Psoas muscle (tissue), 7 donors: ENCODE measurements at regions not wholly inside any gene's neighbourhood (a gene's known extent, or its start where the extent isn't known, plus 50 kb on each side); places are given as distances from the start of the nearest gene placed in this dataset.

Source experiments
- ATAC-seq, 4 donors: fragments of 200-7000 bp; cut with Tn5 transposase; one replicate each; pipeline ENCODE4 v1.9.1; 2020; ENCODE audit warnings: moderate library complexity in 3 of 4, mild to moderate bottlenecking in 2 of 4
- DNase-seq, 2 donors: peaks; one replicate each; pipeline ENCODE4 v3.0.0-alpha.2; 2020
- H3K27ac ChIP-seq: fragments of 200-600 bp; one replicate; pipeline ENCODE4 v1.8.0; 2022
- H3K27me3 ChIP-seq, 3 donors: fragments of 200-600 bp in 1 of 3; one replicate each; pipeline versions ENCODE4 v1.6.1 to v1.8.0; 2013 to 2022; ENCODE audit warnings: low read length in 2 of 3, mild to moderate bottlenecking in 2 of 3, moderate library complexity in 1 of 3; ENCODE audit not compliant: insufficient read depth in 3 of 3
- H3K36me3 ChIP-seq, 2 donors: fragments of 200-600 bp in 1 of 2; one replicate each; pipeline versions ENCODE4 v1.6.1 to v1.8.0; 2013 to 2022; ENCODE audit warnings: low read depth in 1 of 2, mild to moderate bottlenecking in 1 of 2, moderate library complexity in 1 of 2; ENCODE audit not compliant: insufficient read depth in 1 of 2
- H3K4me1 ChIP-seq: fragments of 200-600 bp; one replicate; pipeline ENCODE4 v1.8.0; 2022
- H3K4me3 ChIP-seq: fragments of 200-600 bp; one replicate; pipeline ENCODE4 v1.8.0; 2022; ENCODE audit warnings: mild to moderate bottlenecking
- H3K9me3 ChIP-seq: fragments of 200-600 bp; one replicate; pipeline ENCODE4 v1.8.0; 2022
- WGBS, 3 donors: extraction: QIAGEN DNeasy Blood & Tissue Kit; methylation state at CpG; one replicate each; pipeline versions ENCODE4 v1.1.6 to v1.1.7; 2013; 5-methylcytosine and 5-hydroxymethylcytosine counted together
- intact Hi-C, 2 donors: fragments of 100-400 bp; cut with DNase I; formaldehyde crosslinking; loops; one replicate each; pipeline versions ENCODE4 v1.11.0 to v1.14.2; 2022
- TF ChIP-seq, protein P1 (sequence below): fragments of 200-600 bp; IDR thresholded peaks from one replicate; pipeline ENCODE4 v1.8.0; 2022; ENCODE audit warnings: antibody characterized with exemption
- donor health status: healthy with polysubstance abuse.
- donor health status: DM: no; HTN: no; CAD: no; lungs with moderate emphysema.
- donor health status: Bipolar disorder and iron deficiency.
- donor health status: healthy.
- donor health status: DM: yes; HTN: yes; CAD: no.
- donor health status: DM: no; HTN: no; CAD: no.
- donor health status: DM: yes; HTN: yes; CAD: no.

DNA sequence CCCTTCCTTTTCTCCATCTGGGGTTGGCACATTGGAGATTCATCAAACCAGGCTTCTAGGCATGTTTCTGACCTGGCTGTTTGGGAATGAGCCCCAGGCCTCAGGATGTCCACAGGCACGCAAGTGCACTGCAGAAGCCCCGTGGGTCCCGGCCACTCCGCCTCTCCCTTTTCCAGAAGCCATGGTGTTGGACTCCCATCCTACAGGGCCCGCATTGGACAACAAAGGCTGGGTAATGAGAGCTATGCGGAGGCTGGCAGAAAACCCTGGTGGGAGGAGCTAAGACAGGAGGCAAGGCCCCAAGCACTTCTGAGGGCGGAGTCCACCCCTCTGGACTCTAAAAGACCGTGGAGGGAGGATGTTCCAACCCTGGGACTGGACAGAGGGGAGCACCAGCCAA, 160.6 kb downstream of the OLFM1 start:
- DNase-seq (peak; percentile 1 to 26), ATAC-seq (no peak)
- Histone ChIP-seq H3K27me3 (peaks cover 0 to 65% (median 12%) of the 10 kb centered on the region in 3 donors), H3K4me1 (no peaks in the 10 kb centered on the region), H3K4me3 (no peak overlapping the region), H3K27ac (no peak overlapping the region), H3K36me3 (no peaks in the 10 kb centered on the region), H3K9me3 (no peaks in the 10 kb centered on the region)
- intact Hi-C loops: no loop called here
- WGBS, 3 donors: 54 to 70% (median 58%) methylated on average over 8 of the region's 8 CpGs
- TF ChIP-seq, protein P1, sequence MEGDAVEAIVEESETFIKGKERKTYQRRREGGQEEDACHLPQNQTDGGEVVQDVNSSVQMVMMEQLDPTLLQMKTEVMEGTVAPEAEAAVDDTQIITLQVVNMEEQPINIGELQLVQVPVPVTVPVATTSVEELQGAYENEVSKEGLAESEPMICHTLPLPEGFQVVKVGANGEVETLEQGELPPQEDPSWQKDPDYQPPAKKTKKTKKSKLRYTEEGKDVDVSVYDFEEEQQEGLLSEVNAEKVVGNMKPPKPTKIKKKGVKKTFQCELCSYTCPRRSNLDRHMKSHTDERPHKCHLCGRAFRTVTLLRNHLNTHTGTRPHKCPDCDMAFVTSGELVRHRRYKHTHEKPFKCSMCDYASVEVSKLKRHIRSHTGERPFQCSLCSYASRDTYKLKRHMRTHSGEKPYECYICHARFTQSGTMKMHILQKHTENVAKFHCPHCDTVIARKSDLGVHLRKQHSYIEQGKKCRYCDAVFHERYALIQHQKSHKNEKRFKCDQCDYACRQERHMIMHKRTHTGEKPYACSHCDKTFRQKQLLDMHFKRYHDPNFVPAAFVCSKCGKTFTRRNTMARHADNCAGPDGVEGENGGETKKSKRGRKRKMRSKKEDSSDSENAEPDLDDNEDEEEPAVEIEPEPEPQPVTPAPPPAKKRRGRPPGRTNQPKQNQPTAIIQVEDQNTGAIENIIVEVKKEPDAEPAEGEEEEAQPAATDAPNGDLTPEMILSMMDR: no peak

- Histone ChIP-seq H3K36me3 (no peaks in the 10 kb centered on the region), H3K4me3 (no peak overlapping the region), H3K9me3 (no peaks in the 10 kb centered on the region), H3K4me1 (no peaks in the 10 kb centered on the region), H3K27ac (no peak overlapping the region), H3K27me3 (peaks cover 0 to 59% (median 12%) of the 10 kb centered on the region in 3 donors)
- TF ChIP-seq, protein P1: no peak
- DNase-seq: peak; percentile 5 to 23
- no peak for ATAC-seq
- intact Hi-C loops: no loop called here
- 93 to 95% (median 93%) methylated on average over 12 of the region's 12 CpGs for WGBS, 3 donors
These were observed 161.3 kb downstream of the OLFM1 start for GRCh38 chr9:135248721-135249120.

DNA sequence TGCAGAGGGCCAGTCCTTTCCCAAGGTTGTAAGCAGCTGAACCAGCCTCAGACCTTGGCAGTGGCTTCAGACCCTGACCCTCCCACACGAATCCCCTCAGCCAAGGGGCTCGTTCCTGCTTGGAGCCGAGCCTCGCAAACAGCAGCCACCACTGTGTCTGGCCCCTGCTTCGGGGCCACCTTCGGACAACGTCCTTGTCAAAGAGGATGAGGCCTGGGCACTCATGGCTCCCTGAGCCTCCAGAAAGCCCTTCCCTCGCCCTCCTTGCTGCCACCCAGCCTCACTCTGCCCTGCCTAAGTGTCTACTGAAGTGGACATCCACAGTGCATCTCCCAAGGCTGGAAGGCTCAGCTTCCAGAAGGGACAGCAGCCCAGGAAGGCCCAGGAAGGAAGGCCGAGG, 161.7 kb downstream of the OLFM1 start:
- no peaks in the 10 kb centered on the region for H3K4me1 ChIP-seq
- intact Hi-C loops: no loop called here
- DNase-seq (peak; percentile 3 to 33), ATAC-seq (no peak)
- no peaks in the 10 kb centered on the region for H3K9me3 ChIP-seq
- peaks cover 0 to 54% (median 15%) of the 10 kb centered on the region in 3 donors for H3K27me3 ChIP-seq
- TF ChIP-seq, protein P1: no peak
- H3K27ac ChIP-seq: no peak overlapping the region
- 86 to 92% (median 90%) methylated on average over 8 to 9 of the region's 9 CpGs for WGBS, 3 donors
- H3K36me3 ChIP-seq: no peaks in the 10 kb centered on the region
- no peak overlapping the region for H3K4me3 ChIP-seq

- Histone ChIP-seq H3K9me3 (no peaks in the 10 kb centered on the region), H3K4me3 (no peak overlapping the region), H3K4me1 (no peaks in the 10 kb centered on the region), H3K27me3 (peaks cover 0 to 49% (median 15%) of the 10 kb centered on the region in 3 donors), H3K27ac (no peak overlapping the region), H3K36me3 (no peaks in the 10 kb centered on the region)
- TF ChIP-seq, protein P1: no peak
- DNase-seq (peak; percentile 6 to 35), ATAC-seq (no peak)
- intact Hi-C loops: no loop called here
- WGBS, 3 donors: 88 to 96% (median 88%) methylated on average over 8 of the region's 8 CpGs
These were observed 162.2 kb downstream of the OLFM1 start for GRCh38 chr9:135249711-135250110.

- Histone ChIP-seq H3K27ac (no peak overlapping the region), H3K9me3 (no peaks in the 10 kb centered on the region), H3K4me1 (no peaks in the 10 kb centered on the region), H3K36me3 (no peaks in the 10 kb centered on the region), H3K4me3 (no peak overlapping the region), H3K27me3 (peaks cover 0 to 35% (median 7%) of the 10 kb centered on the region in 3 donors)
- DNase-seq (peak; percentile 3 to 26), ATAC-seq (no peak)
- intact Hi-C loops: no loop called here
- TF ChIP-seq, protein P1: no peak
- 82 to 87% (median 86%) methylated on average over 6 of the region's 6 CpGs for WGBS, 3 donors
These were observed 163.9 kb downstream of the OLFM1 start for GRCh38 chr9:135251331-135251761.
